H1 (cell line): ENCODE measurements at regions not wholly inside any gene's neighbourhood (a gene's known extent, or its start where the extent isn't known, plus 50 kb on each side); places are given as distances from the start of the nearest gene placed in this dataset.

Experiments used
- CHD2 ChIP-seq: IDR thresholded peaks from 2 replicates; pipeline ENCODE4 v1.6.1; 2012; ENCODE audit warnings: low read length, improper control_type of control experiment
- EP300 ChIP-seq, 2 experiments: IDR thresholded peaks; 1 replicate in 1 of 2; 2 replicates in 1 of 2; pipeline ENCODE4 v1.6.1; 2011 to 2012; ENCODE audit warnings: low read depth in 2 of 2, low read length in 2 of 2, mild to moderate bottlenecking in 2 of 2, borderline replicate concordance in 1 of 2, inconsistent platforms in 1 of 2, moderate library complexity in 1 of 2
- GABPA ChIP-seq: IDR thresholded peaks from 2 replicates; pipeline ENCODE4 v1.6.1; 2011; ENCODE audit warnings: mild to moderate bottlenecking, low read length, moderate library complexity, borderline replicate concordance; ENCODE audit not compliant: insufficient read depth
- SP4 ChIP-seq: IDR thresholded peaks from 2 replicates; pipeline ENCODE4 v1.6.1; 2012; ENCODE audit warnings: low read length, inconsistent platforms
- SRF ChIP-seq: IDR thresholded peaks from 2 replicates; pipeline ENCODE4 v1.6.1; 2011; ENCODE audit warnings: mild to moderate bottlenecking, low read depth, low read length, moderate library complexity

DNA sequence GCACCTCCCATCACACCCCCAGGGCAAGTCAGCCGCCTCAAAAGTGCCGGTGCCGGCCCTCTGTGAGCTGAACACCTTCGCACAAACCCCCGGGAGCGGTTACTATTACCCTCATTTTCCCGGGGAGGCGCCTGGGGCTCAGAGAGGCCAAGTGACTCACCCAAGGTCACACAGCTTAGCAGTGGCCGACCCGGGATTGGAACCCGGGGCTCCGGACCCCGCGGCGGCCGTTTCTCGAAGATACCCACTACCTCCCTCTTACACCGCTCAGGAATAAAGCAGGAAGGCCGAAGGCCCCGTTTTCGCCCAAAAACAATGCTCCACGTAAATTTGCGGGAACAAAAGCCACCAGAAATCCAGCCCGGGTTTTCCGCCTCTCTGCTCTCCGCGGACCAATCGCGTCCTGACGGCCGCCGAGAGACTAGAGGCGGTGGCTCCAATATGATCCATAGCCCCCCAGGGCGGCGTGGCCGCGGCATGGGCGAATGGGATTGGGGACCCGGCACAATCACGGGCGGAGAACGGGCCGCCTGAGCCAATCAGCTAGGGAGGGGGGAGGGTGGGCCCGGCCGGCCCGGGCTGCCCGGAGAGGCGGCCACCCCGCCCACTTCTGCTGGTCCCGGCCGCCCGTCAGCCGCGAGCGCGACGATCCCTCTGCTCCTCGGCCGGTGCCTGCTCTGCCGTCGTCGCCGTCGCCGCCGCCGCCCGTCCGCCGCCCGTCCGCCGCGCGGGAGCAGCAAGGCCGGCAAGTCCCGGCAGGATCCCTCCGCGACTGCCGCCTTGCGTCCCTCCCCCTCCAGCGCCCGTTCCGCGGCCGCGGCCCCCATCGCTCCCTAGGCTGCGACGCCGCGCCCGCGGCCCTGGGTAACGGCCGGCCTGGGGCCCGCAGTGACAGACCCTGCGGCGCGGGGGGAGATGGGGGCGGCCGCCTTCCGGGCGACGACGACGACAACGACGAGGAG lies 177.0 kb downstream of the OR4M2 start (continued):
- TF ChIP-seq EP300 (IDR thresholded peaks at IDR 0.05; ENCODE audit: borderline replicate concordance in 1 of 2, low read depth in 2 of 2, low read length in 2 of 2) (no peak), CHD2 (no peak), SRF (no peak), GABPA (no peak), SP4 (no peak)
- TF ChIP-seq, all 59 proteins: peak for 0
